Keratinocyte (primary cell): ENCODE measurements at regions not wholly inside any gene's neighbourhood (a gene's known extent, or its start where the extent isn't known, plus 50 kb on each side); places are given as distances from the start of the nearest gene placed in this dataset.

ENCODE experiments used
- EZH2 ChIP-seq: IDR thresholded peaks from one replicate; pipeline ENCODE4 v1.6.1; 2012; ENCODE audit warnings: inconsistent platforms, mild to moderate bottlenecking, low read length, moderate library complexity
- TF ChIP-seq, protein P1 (sequence below), 3 experiments: IDR thresholded peaks in 1 of 3; conservative IDR thresholded peaks in 1 of 3; optimal IDR thresholded peaks in 1 of 3; 2 replicates in 2 of 3; 3 replicates in 1 of 3; pipeline versions ENCODE3 to v1.5.1; 2011; ENCODE audit warnings: low read length in 3 of 3, mild to moderate bottlenecking in 3 of 3, moderate library complexity in 2 of 3, control low read depth in 1 of 3, inconsistent platforms in 1 of 3; ENCODE audit not compliant: insufficient read depth in 2 of 3; ENCODE audit errors: extremely low read depth in 1 of 3

DNA sequence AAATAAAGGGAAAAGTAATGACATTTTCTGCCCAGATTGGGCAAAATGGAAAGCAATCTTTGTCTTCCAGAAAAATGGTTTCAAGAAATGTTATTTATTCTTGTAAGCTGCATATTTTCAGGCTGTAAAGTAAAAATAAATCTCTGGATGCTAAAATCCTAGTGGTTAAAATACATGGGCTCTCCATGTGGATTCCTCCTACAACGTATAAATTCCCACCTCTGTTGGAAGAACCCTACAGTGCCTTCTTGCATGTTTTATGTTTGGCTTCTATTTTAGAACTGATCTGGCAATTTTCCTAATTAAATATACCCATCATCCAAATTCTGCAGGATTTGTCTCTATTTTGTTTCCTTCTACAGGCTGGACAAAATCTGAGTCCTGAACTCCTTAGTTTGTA lies 528.9 kb downstream of the COL12A1 start:
- TF ChIP-seq EZH2 = no peak
- TF ChIP-seq, protein P1, sequence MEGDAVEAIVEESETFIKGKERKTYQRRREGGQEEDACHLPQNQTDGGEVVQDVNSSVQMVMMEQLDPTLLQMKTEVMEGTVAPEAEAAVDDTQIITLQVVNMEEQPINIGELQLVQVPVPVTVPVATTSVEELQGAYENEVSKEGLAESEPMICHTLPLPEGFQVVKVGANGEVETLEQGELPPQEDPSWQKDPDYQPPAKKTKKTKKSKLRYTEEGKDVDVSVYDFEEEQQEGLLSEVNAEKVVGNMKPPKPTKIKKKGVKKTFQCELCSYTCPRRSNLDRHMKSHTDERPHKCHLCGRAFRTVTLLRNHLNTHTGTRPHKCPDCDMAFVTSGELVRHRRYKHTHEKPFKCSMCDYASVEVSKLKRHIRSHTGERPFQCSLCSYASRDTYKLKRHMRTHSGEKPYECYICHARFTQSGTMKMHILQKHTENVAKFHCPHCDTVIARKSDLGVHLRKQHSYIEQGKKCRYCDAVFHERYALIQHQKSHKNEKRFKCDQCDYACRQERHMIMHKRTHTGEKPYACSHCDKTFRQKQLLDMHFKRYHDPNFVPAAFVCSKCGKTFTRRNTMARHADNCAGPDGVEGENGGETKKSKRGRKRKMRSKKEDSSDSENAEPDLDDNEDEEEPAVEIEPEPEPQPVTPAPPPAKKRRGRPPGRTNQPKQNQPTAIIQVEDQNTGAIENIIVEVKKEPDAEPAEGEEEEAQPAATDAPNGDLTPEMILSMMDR (optimal IDR thresholded peaks at IDR 0.05 in 1 of 3, IDR thresholded peaks at IDR 0.05 in 1 of 3, conservative IDR thresholded peaks at IDR 0.05 in 1 of 3; ENCODE audit: extremely low read depth in 1 of 3, insufficient read depth in 2 of 3, low read length in 3 of 3) = no peak
